ENCODE measurements at regions not wholly inside any gene's neighbourhood (a gene's known extent, or its start where the extent isn't known, plus 50 kb on each side); places are given as distances from the start of the nearest gene placed in this dataset.
"Not testable (repeated sequence)": the region's sequence is repeated elsewhere in the genome, so short reads cannot be mapped to it uniquely, and the experiment has no call there.

GRCh38 chr15:95734422-95735316, 595.8 kb upstream of the NR2F2 start:
- no peak for DNase-seq

GRCh38 chr15:95737060-95737459, 593.4 kb upstream of the NR2F2 start:
- DNase-seq, result no peak

DNA sequence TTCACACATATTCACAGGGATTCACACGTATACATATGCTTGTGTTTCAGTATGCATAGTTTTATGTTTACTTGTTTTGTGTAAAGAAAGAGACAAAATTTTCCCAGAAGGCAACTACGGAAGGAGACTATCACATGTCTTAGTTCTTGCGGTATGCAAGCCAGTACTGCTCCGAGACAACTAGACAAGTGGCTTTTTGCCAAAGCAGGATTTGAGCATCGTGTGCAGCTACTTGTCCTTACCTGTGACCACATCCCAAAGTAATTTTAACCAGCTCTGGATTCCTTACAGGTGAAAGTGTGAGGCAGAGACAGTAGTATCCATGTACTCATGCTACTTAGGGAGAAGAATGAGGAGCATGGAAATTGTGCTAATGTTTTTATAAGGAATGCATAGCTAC, 591.4 kb upstream of the NR2F2 start:
- DNase-seq, result no peak

GRCh38 chr15:95741830-95742229, 588.7 kb upstream of the NR2F2 start:
- DNase-seq, result no peak

DNA sequence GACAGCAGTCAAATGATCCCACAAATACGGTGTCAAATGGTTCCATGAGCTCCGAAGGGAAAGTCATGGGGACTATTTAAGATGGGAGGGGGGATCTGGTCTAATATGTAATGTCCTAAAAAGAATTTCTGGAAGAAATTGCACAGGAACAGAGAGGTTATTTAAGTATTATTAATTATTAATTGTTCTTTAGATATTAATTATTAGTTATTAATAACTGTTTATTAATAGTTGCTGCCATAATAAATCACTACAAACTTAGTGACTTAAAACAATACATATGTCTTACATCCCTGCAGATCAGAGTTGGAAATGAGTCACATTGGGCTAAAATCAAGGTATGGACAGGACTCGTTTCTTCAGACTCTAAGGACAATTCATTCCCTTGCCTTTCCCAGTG, 588.2 kb upstream of the NR2F2 start:
- DNase-seq, result no peak

DNA sequence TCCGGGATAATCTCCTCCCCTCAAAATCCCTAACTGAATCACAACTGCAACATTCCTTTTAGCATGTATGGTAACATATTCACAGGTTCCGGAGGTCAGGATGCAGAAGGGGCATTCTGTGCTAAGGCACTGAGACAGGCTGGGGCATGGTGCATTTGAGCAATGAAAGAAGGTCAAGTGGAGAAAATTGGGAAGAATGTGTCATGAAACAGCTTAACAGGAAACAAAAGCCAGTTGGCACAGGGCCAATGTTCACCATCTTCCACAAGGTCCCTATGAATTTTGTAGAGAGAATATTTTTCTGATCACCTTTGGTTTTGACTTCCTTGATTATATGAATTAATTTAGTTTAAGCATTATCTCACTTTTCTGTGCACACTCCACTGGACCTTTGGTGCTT, 587.7 kb upstream of the NR2F2 start:
- DNase-seq, result no peak

- DNase-seq, result no peak
These were observed 573.3 kb upstream of the NR2F2 start for GRCh38 chr15:95757171-95757570.

DNA sequence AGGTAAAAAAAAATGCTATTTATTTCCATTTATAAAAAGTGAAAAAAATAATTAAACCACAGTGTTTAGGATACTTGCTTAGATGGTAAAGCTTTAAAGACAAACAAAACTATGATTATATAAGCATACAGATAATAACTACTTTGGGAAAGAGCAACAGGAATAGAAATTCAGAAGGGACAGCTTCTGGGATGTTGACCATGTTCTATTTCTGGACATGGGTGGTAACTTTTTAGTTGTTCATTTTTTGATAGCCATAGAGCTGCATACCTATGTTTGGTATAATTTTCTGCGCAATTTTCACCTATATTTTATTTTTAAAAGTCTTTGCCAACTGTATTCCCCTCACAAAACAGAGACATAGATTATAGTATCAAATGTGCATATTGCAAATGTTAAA, 572.0 kb upstream of the NR2F2 start:
- no peak for DNase-seq

- no peak for DNase-seq
These were observed 571.6 kb upstream of the NR2F2 start for GRCh38 chr15:95758851-95759250.

GRCh38 chr15:95760508-95760907, 570.0 kb upstream of the NR2F2 start:
- DNase-seq, result no peak

GRCh38 chr15:95761501-95762165, 568.9 kb upstream of the NR2F2 start:
- no peak for DNase-seq

GRCh38 chr15:95763426-95763825, 567.1 kb upstream of the NR2F2 start:
- no peak for DNase-seq

- no peak for DNase-seq
These were observed 565.3 kb upstream of the NR2F2 start for GRCh38 chr15:95765161-95765560.

DNA sequence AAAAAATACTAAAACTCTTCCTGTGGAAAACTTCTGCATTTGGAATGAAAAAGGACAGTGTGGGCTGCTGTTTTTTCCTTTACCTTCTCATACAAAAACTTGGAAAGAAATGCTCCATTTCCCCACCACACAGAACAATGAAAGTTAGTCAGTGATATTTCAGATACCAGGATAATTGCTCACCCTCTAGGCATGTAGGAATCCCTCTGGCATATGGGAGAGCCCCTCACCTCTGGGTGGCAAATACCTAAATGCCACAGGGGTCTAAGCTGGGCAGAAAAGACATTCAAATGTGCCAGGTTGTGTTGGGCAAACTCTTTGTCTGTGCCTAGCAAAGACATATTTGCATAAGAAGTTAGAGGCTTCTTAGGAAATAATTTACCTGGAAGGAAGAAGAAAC, 560.3 kb upstream of the NR2F2 start:
- no peak for DNase-seq

DNA sequence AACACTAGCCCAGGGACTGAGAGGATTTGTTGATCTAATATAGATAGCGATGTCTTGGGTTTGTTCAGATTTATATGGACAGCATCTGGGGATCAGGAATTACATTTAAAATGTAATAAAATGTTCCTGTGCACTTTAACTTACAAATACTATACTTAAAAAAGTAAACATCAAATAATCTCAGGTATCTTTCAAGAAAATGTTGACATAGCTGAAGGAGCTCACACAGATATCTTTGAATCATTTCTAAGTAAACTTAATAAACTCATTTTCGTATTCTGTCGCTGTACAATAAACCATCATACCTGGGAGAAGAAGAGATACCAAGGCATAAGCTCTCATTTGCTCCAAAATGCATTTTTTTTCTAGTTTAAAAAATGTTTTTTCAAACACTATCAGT, 557.5 kb upstream of the NR2F2 start:
- no peak for DNase-seq

GRCh38 chr15:95784508-95784907, 546.0 kb upstream of the NR2F2 start:
- DNase-seq, result no peak

DNA sequence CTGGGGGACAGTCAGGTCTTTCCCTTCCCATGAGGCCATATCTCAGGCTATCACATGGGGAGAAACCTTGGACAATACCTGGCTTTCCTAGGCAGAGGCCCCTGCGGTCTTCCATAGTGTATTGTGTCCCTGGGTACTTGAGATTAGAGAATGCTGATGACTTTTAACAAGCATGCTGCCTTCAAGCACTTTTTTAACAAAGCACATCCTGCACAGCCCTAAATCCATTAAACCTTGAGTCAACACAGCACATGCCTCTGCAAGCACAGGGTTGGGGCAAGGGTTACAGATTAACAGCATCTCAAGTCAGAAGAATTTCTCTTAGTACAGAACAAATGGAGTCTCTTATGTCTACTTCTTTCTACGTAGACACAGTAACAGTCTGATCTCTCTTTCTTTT, 545.2 kb upstream of the NR2F2 start:
- DNase-seq, result not testable (repeated sequence)

DNA sequence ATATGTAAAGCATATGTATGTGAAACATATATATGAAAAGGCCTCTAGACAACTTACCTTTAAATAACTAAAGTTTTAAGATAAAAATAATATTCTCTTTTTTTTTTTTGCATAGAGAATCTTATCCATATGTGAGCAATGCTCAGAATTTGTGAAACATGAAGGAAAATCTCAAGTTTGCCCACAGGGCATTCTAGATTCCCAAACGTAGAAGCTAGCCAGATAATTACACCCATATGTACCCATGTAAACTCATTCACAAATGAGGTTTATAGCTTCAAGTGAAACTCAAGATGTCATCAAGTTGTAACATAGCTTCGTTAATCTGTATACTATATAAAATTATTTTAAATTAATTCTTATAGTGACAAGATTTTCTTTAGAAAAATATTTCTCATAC, 537.3 kb upstream of the NR2F2 start:
- DNase-seq, result no peak

DNA sequence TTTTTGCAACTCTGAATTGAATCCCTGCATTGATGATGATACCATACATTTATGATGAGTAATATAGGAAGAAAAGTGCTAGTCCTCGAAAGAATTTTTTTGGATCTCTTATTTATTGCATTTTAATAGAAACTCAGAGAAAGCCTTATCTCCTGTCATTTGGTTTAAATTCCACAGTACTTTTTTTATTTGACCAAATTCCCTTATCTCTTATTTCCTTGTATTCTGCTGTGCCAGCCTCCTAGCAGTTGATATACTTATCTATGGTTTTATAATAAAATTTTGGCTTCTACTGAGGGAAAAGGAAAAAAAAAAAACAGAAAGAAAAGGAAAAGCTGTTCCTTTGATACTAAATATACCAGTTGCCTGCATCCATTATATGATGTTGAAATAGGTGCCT, 535.1 kb upstream of the NR2F2 start:
- DNase-seq, result no peak

- no peak for DNase-seq
These were observed 531.0 kb upstream of the NR2F2 start for GRCh38 chr15:95799286-95800200.

DNA sequence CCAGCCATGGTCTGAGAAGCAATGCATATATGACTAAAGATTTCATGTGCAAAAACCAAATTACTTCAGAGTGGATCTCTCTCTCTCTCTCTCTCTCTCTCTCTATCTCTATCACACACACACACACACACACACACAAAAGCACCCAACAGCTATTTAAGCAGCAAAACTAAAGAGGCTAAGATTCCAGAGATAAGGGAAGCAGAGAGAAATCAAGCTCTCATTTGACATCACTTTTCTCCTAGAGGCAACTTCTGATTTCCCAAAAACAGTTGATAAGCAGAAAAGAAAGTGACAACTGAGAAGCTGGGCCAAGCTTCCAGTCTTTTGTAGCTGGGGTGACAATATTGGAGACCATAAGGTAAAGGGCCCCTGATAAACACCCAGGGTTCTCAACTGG, 526.0 kb upstream of the NR2F2 start:
- no peak for DNase-seq

- no peak for DNase-seq
These were observed 518.0 kb upstream of the NR2F2 start for GRCh38 chr15:95812491-95812890.

DNA sequence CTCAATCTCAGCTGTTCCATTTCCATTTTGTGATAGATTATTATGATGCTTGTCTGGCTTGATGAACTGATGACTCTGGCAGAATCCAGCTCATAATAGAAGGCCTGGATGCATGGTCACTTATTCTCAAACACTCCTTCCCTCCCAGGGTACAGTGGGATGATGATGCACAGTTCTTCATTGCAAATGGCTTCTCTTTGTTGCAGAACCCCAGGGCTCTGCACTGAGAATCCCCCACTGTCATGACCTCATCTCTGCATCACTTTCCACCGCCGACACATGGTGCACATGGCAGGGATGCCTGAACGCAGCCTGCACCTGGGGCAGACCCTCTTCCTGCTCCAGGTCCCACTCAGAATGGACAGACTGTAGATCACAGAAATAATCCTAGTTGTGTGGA, 515.6 kb upstream of the NR2F2 start:
- no peak for DNase-seq
